ENCODE measurements at regions not wholly inside any gene's neighbourhood (a gene's known extent, or its start where the extent isn't known, plus 50 kb on each side); places are given as distances from the start of the nearest gene placed in this dataset.
"Not testable (repeated sequence)": the region's sequence is repeated elsewhere in the genome, so short reads cannot be mapped to it uniquely, and the experiment has no call there.

DNA sequence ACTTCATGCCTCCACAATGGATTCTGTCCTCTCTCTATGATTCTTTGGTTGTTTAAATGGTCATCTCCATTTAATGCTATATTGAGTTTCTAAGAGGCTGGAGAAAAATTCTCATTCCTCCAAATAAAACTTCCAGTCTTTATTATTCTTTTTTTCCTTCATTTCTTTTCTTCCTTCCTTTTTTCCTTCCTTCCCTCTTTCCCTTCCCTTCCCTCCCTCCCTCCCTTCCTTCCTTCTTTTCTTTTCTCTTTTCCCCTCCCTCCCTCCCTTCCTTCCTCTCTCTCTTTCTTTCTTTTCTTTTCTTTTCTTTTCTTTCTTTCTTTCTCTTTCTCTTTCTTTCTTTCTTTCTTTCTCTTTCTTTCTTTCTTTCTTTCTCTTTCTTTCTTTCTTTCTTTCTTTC lies 386.1 kb upstream of the PROX1 start:
- DNase-seq = not testable (repeated sequence)

GRCh38 chr1:213602796-213603486 lies 384.8 kb upstream of the PROX1 start:
- DNase-seq = no peak

DNA sequence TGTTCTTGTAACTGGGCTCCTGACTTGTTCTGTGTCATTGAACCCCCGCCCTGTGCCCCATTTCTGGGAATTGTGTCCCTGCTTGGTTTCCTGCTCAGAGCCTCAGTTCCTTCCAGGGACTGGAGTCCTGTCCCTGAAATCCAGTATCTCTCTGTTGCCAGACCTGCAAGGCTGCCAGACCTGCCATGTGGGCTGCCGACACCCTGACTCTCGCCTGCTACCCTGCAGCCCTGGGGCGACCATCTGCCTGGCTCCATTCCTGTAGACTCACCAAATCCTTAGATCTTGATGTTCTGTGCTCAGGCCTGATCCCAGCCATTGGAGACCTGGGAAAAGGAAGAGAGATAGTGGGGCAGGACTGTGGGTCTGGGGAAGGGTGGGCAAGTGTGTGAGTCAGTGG lies 383.3 kb upstream of the PROX1 start:
- no peak for DNase-seq

GRCh38 chr1:213605732-213606131 lies 382.0 kb upstream of the PROX1 start:
- no peak for DNase-seq

- DNase-seq = no peak
Measured at GRCh38 chr1:213606252-213606820, 381.4 kb upstream of the PROX1 start.

DNA sequence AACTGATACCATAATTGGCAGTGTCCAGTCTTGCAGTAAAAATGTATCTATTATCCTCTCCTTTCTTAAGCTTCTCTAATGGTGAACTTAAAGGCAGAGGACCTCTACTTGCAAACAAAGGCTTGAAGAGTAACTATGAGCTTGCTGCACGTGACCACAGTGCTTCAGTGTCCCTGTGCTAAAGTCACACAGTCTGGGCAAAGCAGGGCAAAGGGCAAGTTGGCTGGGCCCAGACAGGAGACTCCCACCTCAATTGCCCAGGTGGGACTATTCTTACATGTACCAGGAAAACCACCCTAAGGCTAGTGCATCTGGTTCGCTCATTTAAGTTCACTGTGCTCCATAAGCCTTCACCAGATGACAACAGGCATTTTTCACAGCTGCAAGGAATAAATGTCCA lies 374.2 kb upstream of the PROX1 start:
- no peak for DNase-seq

DNA sequence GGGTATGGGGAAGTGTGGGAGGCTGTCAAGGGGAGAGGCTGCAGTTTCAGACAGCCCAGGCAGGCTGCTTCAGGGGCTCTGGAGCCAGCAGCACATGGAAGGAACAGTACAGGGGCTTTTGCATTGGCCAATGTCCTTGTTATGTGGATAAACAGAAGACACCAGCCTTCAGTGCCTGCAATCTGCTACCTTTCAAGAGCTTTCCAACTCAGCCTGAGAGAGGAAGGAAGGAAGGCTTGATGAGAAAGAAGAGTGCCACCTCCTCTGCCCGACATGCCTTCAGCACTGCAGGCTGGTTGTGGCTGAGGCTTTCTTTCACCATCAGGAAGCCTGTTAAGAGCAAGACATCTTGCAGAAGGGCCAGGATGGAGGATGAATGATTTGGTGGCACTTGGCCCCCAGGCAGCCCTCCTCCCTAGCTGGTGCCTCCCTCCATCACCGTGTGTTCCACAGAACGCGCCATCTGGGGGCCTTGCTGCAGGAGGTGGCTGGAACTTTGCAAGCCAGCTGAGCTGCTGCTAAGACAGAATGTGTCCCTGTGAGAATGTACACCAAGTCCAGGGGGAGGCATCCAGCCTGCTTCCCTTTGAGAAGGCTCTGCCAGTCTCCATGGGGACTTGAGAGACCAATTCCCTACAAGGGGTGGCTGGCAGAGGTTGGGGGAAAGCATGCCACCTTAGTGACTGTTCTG lies 372.4 kb upstream of the PROX1 start:
- no peak for DNase-seq

DNA sequence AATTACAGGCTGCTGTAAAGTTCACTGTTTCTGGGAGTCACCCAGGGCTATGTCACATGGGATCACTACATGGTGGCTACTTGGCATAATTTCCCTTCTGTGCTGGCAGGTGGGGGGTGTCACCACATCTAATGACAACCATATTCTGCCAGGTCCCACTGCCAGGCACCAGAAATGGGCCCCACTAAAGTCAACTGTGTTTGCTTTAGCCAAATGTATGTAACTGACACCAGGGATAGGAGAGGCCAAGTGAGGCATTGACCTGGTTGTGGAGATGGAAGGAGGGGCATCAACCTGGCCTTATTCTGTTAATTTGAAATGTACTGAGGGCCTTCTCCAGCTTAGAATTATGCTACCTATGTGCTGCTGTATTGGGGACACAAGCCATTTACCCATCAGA lies 370.6 kb upstream of the PROX1 start:
- no peak for DNase-seq

DNA sequence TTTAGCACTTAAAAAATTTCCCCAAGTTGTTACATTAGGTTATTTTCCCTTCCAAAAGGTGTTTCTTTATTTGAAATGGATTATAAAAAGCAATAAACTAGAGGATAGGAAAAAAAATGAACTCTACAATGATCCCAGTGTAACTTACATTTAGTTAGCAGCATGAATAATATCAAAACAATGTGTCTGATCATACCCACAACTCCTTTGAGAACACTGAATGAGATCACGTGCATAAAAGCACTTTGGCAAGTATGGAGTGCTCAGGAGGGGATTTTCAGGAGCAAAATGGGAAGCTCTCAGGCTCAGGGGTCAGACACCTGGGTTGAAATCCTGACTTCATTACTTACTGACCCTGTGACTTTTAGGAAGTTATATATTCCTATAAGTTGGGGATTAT lies 369.7 kb upstream of the PROX1 start:
- no peak for DNase-seq

DNA sequence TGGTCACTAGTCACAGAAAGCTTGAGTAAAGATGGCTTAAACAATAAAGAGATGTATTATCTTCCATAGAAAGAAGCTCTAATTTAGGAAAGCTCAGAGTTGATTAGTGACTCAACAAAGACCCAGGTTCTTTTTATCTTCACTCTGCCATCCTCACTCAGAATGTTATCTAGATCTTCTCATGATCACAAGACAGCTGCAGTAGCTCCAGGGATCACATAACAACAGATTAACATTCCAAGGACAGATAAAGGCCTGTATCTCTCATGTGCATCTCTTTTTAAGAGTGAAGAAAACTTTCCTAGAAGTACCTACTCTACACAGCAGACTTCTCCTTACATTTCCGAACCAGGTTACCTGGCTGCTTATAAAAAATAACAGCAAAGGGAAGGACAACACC lies 368.7 kb upstream of the PROX1 start:
- no peak for DNase-seq

- no peak for DNase-seq
Measured at GRCh38 chr1:213621077-213621476, 366.7 kb upstream of the PROX1 start.

- DNase-seq = no peak
Measured at GRCh38 chr1:213622365-213623063, 365.3 kb upstream of the PROX1 start.

GRCh38 chr1:213623064-213623581 lies 364.6 kb upstream of the PROX1 start:
- DNase-seq = no peak

DNA sequence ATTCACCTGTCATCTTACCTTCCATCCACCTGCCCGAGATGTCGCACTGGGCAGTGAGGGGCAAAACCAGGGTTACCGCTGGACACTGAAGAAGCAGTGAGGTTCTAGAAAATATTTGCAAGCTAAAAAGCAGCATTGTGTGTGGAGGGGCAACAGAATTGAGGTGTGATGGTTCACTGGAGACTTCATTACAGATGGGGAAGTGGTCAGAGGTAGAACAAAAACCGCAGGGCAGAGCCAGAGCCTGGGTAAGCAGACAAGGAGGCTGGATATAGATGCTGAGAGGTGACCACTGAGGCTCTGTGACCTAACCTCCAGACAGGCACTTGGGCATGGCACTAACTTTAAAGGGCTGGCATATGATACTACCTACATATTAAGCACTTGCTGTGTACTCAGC lies 363.9 kb upstream of the PROX1 start:
- no peak for DNase-seq

DNA sequence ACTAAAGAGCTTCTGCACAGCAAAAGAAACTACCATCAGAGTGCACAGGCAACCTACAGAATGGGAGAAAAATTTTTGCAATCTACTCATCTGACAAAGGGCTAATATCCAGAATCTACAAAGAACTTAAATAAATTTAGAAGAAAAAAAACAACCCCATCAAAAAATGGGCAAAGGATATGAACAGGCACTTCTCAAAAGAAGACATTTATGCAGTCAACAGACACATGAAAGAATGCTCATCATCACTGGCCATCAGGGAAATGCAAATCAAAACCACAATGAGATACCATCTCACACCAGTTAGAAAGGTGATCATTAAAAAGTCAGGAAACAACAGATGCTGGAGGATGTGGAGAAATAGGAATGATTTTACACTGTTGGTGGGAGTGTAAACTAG lies 351.0 kb upstream of the PROX1 start:
- not testable (repeated sequence) for DNase-seq

DNA sequence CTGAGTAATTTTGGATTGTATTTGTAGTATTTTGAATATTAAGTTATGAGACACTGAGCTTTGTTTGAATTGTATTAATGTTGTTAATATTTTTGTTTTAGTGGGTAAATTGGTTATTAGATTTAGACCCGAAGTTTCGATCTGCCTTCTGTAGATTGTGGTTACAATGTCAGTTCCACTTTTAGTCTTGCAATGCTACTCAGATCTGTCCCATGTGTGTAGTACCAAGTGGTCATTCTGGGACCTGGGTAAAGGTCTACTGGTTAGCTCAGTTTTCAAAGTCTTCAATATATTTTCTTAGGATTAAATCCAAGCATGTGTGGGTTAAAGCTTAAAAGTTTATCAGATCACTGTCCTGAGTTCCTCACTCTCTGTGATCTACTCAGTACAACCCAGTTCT lies 346.5 kb upstream of the PROX1 start:
- no peak for DNase-seq

DNA sequence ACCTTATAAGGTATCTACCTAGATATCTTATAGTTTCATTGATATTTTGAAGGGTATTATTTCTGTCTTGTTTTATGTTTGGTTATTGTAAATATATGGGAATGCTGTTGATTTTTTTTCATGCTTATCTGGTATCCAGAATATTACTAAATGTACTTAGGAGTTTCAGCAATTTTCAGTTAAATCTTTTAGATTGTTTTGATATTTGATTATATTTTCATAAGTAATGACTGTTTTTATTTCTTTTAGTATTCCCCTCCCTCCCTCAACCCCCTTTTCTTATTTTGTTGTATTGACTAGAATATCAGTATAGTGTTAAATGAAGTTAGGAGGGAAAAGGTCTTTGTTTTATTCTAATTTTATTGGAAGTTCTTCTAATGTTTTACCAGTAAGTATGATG lies 344.4 kb upstream of the PROX1 start:
- no peak for DNase-seq

DNA sequence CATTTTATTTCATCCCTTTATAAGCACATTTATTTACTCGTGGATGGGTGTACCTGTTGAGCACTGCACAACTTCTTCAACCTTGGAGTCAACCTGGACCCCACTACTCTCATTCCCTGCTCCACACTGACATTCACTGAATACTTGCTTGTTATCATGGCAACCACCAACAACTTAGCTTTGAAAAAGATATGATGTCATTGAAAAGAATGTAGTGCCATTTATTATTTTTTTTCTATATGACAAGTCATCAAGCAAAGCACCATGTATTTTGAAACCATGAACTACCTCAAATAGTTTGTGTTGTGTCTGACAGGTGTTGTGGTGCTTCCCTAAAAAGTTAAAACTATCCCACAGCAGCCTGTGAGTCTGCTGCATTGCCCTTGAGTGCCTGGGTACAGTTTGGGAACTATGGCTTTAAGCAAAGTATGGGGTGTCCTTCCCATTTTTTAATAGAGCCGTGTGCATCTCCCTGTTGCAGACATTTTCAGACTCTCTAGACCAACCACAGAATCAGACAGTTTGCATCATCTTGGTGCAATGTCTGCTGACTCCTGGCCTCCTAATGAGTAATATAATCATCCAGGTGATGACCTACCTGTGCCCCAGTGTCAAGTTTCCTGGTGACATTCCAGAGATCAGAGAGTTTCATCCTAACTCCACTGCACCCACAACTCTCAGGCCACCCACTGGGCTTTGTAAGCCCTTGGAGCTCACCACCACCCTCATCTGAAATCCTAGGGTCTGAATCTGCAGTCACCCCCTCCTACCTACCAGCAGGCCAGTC lies 339.7 kb upstream of the PROX1 start:
- no peak for DNase-seq

- DNase-seq = no peak
Measured at GRCh38 chr1:213649373-213649772, 338.4 kb upstream of the PROX1 start.

DNA sequence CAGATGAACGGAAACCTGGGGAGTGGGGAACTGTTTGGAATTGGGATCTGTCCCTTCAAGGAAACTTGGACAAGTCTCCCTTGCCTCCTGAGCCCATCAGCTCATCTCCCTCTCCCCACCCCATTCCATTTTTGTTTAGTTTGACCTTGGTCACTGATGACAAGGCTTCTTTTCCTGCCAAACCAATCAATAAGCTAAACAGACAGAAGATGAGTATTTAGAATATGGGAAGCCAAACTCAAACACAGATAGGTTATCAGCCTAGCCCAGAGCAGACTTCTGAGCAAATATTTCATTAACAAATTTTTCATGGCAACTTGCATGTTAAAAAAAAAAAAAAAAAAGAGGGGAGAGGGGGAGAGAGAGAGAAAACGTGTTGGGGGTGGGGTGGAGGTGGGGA lies 337.2 kb upstream of the PROX1 start:
- DNase-seq = no peak

- no peak for DNase-seq
Measured at GRCh38 chr1:213651077-213651476, 336.7 kb upstream of the PROX1 start.

- DNase-seq = no peak
Measured at GRCh38 chr1:213652109-213652508, 335.7 kb upstream of the PROX1 start.

DNA sequence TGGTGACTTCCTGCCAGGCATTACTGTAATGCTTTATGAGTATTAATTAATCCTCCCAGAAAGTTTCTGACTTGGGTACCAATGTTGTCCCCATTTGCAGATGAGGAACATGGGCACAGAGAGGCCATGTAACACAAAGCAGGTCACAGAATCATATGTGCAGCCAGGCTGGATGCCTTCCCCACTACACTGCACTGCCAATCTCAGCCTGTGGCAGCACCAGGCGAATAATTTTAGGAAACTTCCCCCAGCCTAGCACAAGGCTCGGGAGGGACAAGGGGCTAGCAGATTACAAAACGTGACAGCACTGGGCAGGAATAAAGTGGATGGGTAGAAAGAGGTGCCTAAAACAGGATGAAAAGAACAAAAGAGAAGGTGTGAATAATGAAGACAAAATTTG lies 331.7 kb upstream of the PROX1 start:
- DNase-seq = no peak

Measured in activated naive CD4-positive, alpha-beta T cell treated with Interleukin-2 at 50 U/mL for 16 hours (primary cell).